PC-3 (cell line): ENCODE measurements at regions not wholly inside any gene's neighbourhood (a gene's known extent, or its start where the extent isn't known, plus 50 kb on each side); places are given as distances from the start of the nearest gene placed in this dataset.

Experiments used
- EZH2 ChIP-seq: fragments of 300-600 bp; sonication (generic); IDR thresholded peaks from one replicate; pipeline ENCODE4 v1.6.1; 2017; ENCODE audit warnings: antibody characterized with exemption, mild to moderate bottlenecking, low read length; ENCODE audit not compliant: unreplicated experiment
- EZH2phosphoT487 ChIP-seq: fragments of 300-600 bp; sonication (generic); IDR thresholded peaks from 2 replicates; pipeline ENCODE4 v1.6.1; 2018; ENCODE audit warnings: mild to moderate bottlenecking, antibody characterized with exemption, low read length, borderline replicate concordance
- TF ChIP-seq, protein P1 (sequence below): fragments of 300-600 bp; sonication (generic); conservative IDR thresholded peaks from 2 replicates; pipeline ENCODE4 v1.5.1; 2017; ENCODE audit warnings: antibody characterized with exemption, low read depth, mild to moderate bottlenecking, low read length

DNA sequence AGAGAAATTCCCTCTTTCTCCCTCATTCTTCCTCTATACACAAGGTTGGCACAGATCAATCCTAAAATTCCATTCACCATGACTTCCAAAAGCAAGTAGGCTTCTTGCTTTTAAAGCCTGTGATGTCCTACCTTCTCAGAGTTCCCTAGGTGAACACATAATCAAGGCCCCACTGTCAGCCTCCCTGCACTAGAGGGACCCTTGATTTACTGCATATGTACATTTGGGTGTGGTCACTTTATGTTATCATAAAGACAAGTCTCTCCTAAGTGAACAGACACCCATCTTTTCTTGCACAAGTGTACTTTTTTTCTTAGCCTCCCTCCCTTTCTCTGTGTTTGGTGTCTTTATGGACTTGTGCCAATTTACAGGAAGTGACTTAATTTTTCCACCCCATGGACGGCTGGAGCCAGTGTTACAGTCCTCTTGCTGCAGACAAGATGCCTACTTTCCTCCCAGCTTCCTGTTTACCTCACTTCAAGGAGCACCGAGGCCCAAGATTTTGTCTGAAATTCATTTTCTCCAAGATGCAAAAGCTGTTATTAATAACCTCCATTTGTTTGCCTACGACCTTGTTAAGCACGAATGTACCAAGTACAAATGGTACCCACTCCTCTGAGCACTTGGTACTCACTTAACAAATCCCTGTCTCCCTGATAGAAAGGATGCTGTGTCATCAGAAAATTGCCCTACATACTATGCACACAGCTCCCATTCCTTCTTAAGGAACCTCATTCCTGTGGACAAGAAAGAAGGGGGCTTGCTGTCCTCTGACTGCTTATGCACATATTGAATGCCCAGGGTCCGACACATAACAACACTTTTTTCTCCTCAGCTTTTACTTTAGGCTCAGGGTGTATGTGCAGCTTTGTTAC is 82.8 kb upstream of the SLC44A3 start:
- TF ChIP-seq, protein P1, sequence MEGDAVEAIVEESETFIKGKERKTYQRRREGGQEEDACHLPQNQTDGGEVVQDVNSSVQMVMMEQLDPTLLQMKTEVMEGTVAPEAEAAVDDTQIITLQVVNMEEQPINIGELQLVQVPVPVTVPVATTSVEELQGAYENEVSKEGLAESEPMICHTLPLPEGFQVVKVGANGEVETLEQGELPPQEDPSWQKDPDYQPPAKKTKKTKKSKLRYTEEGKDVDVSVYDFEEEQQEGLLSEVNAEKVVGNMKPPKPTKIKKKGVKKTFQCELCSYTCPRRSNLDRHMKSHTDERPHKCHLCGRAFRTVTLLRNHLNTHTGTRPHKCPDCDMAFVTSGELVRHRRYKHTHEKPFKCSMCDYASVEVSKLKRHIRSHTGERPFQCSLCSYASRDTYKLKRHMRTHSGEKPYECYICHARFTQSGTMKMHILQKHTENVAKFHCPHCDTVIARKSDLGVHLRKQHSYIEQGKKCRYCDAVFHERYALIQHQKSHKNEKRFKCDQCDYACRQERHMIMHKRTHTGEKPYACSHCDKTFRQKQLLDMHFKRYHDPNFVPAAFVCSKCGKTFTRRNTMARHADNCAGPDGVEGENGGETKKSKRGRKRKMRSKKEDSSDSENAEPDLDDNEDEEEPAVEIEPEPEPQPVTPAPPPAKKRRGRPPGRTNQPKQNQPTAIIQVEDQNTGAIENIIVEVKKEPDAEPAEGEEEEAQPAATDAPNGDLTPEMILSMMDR, result no peak
- no peak for TF ChIP-seq EZH2
- TF ChIP-seq EZH2phosphoT487, result no peak
